ENCODE measurements at regions not wholly inside any gene's neighbourhood (a gene's known extent, or its start where the extent isn't known, plus 50 kb on each side); places are given as distances from the start of the nearest gene placed in this dataset.

GRCh38 chr2:103808814-103809213, 1045.1 kb upstream of the POU3F3 start:
- DNase-seq = no peak
- ATAC-seq = no peak
- H3K27me3 ChIP-seq = no peaks in the 10 kb centered on the region
- intact Hi-C loops (cut with DNase I) = no loop called here
- H3K36me3 ChIP-seq = no peaks in the 10 kb centered on the region
- WGBS, 2 donors = 66 to 69% methylated on average over 8 of the region's 8 CpGs
- no peak for TF ChIP-seq CTCF (IDR thresholded peaks at IDR 0.05)
- no peak overlapping the region for H3K4me3 ChIP-seq
- H3K4me1 ChIP-seq = no peaks in the 10 kb centered on the region
- H3K27ac ChIP-seq = no peak overlapping the region
- peaks cover 0 to 22% (median 0%) of the 10 kb centered on the region in 11 donors for H3K9me3 ChIP-seq

- Histone ChIP-seq H3K4me3 (no peak overlapping the region), H3K27me3 (no peaks in the 10 kb centered on the region), H3K36me3 (no peaks in the 10 kb centered on the region), H3K4me1 (no peaks in the 10 kb centered on the region), H3K27ac (no peak overlapping the region), H3K9me3 (peaks cover 0 to 22% (median 0%) of the 10 kb centered on the region in 11 donors)
- no peak for ATAC-seq
- no peak for DNase-seq
- WGBS, 2 donors = 55 to 63% methylated on average over 7 of the region's 7 CpGs
- intact Hi-C loops (cut with DNase I) = no loop called here
- TF ChIP-seq CTCF (IDR thresholded peaks at IDR 0.05) = no peak
Observed at GRCh38 chr2:103809415-103809814, 1044.5 kb upstream of the POU3F3 start.

- 54 to 58% methylated on average over 7 of the region's 7 CpGs for WGBS, 2 donors
- DNase-seq (no peak), ATAC-seq (no peak)
- Histone ChIP-seq H3K4me1 (no peaks in the 10 kb centered on the region), H3K27ac (no peak overlapping the region), H3K4me3 (no peak overlapping the region), H3K36me3 (no peaks in the 10 kb centered on the region), H3K9me3 (peaks cover 0 to 16% (median 0%) of the 10 kb centered on the region in 11 donors), H3K27me3 (no peaks in the 10 kb centered on the region)
- no peak for TF ChIP-seq CTCF (IDR thresholded peaks at IDR 0.05)
- intact Hi-C loops (cut with DNase I) = no loop called here
Observed at GRCh38 chr2:103809941-103810441, 1043.9 kb upstream of the POU3F3 start.

GRCh38 chr2:103810875-103811274, 1043.0 kb upstream of the POU3F3 start:
- no peak for DNase-seq
- Histone ChIP-seq H3K27ac (no peak overlapping the region), H3K4me1 (no peaks in the 10 kb centered on the region), H3K9me3 (peaks cover 0 to 8% (median 0%) of the 10 kb centered on the region in 11 donors), H3K36me3 (no peaks in the 10 kb centered on the region), H3K27me3 (no peaks in the 10 kb centered on the region), H3K4me3 (no peak overlapping the region)
- ATAC-seq = no peak
- intact Hi-C loops (cut with DNase I) = no loop called here
- TF ChIP-seq CTCF (IDR thresholded peaks at IDR 0.05) = no peak
- 58 to 60% methylated on average over 2 of the region's 2 CpGs for WGBS, 2 donors

All from heart right ventricle (tissue), 16 donors.